ENCODE measurements at regions not wholly inside any gene's neighbourhood (a gene's known extent, or its start where the extent isn't known, plus 50 kb on each side); places are given as distances from the start of the nearest gene placed in this dataset.

- no peak overlapping the region for H3K4me3 ChIP-seq (ENCODE audit: control insufficient read depth, low read depth, low read length)
Measured at GRCh38 chr5:112560371-112560770, 141.3 kb upstream of the EPB41L4A start.

GRCh38 chr5:112563169-112563826 is 144.2 kb upstream of the EPB41L4A start:
- DNase-seq (ENCODE audit: low read depth): no peak
- no peak for TF ChIP-seq CTCF (conservative IDR thresholded peaks at IDR 0.05; ENCODE audit: control insufficient read depth, insufficient read depth, low read depth, low read length)
- no peak overlapping the region for H3K4me3 ChIP-seq (ENCODE audit: control insufficient read depth, low read depth, low read length)

More at GRCh38 chr5:112560371-112560770, 141.3 kb upstream of the EPB41L4A start:
- no peak for TF ChIP-seq CTCF (conservative IDR thresholded peaks at IDR 0.05; ENCODE audit: control insufficient read depth, insufficient read depth, low read depth, low read length)
- no peak for DNase-seq (ENCODE audit: low read depth)

- TF ChIP-seq CTCF (conservative IDR thresholded peaks at IDR 0.05; ENCODE audit: control insufficient read depth, insufficient read depth, low read depth, low read length): no peak
- DNase-seq (ENCODE audit: low read depth): no peak
- H3K4me3 ChIP-seq (ENCODE audit: control insufficient read depth, low read depth, low read length): no peak overlapping the region
Measured at GRCh38 chr5:112566251-112566650, 147.2 kb upstream of the EPB41L4A start.

GRCh38 chr5:112569596-112569995 is 150.5 kb upstream of the EPB41L4A start:
- no peak overlapping the region for H3K4me3 ChIP-seq (ENCODE audit: control insufficient read depth, low read depth, low read length)
- TF ChIP-seq CTCF (conservative IDR thresholded peaks at IDR 0.05; ENCODE audit: control insufficient read depth, insufficient read depth, low read depth, low read length): no peak
- DNase-seq (ENCODE audit: low read depth): no peak

- H3K4me3 ChIP-seq (ENCODE audit: control insufficient read depth, low read depth, low read length): no peak overlapping the region
- no peak for TF ChIP-seq CTCF (conservative IDR thresholded peaks at IDR 0.05; ENCODE audit: control insufficient read depth, insufficient read depth, low read depth, low read length)
- no peak for DNase-seq (ENCODE audit: low read depth)
Measured at GRCh38 chr5:112570708-112571444, 151.8 kb upstream of the EPB41L4A start.

- no peak for TF ChIP-seq CTCF (conservative IDR thresholded peaks at IDR 0.05; ENCODE audit: control insufficient read depth, insufficient read depth, low read depth, low read length)
- no peak overlapping the region for H3K4me3 ChIP-seq (ENCODE audit: control insufficient read depth, low read depth, low read length)
- no peak for DNase-seq (ENCODE audit: low read depth)
Measured at GRCh38 chr5:112573441-112573840, 154.4 kb upstream of the EPB41L4A start.
